Lower leg skin (tissue), 4 donors: ENCODE measurements at regions not wholly inside any gene's neighbourhood (a gene's known extent, or its start where the extent isn't known, plus 50 kb on each side); places are given as distances from the start of the nearest gene placed in this dataset.

Source experiments
- DNase-seq, 2 donors: peaks; one replicate each; pipeline ENCODE4 v3.0.0-alpha.2; 2019; ENCODE audit warnings: low spot score in 2 of 2
- H3K4me3 ChIP-seq: fragments of 200-600 bp; sonication (generic); 2 replicates; pipeline ENCODE4 v1.5.1; 2017; ENCODE audit warnings: mild to moderate bottlenecking, low read depth; ENCODE audit not compliant: poor library complexity, severe bottlenecking
- CTCF ChIP-seq, 3 donors: fragments of 450-650 bp; IDR thresholded peaks; one replicate each; pipeline ENCODE4 v1.5.1; 2016; ENCODE audit warnings: antibody characterized with exemption in 3 of 3, mild to moderate bottlenecking in 3 of 3, moderate library complexity in 2 of 3
- POLR2A ChIP-seq, 2 donors: fragments of 450-650 bp; IDR thresholded peaks; one replicate each; pipeline ENCODE4 v1.6.1; 2016 to 2017; ENCODE audit warnings: antibody characterized with exemption in 2 of 2, mild to moderate bottlenecking in 1 of 2, moderate library complexity in 1 of 2
- WGBS, 2 donors: methylation state at CpG; one replicate each; pipeline ENCODE4 v1.1.5; 2018; 5-methylcytosine and 5-hydroxymethylcytosine counted together
- intact Hi-C: fragments of 100-400 bp; cut with DNase I; formaldehyde crosslinking; loops from one replicate; pipeline ENCODE4 v1.15.0; 2023; ENCODE audit warnings: low total_unique reads

- no peak overlapping the region for H3K4me3 ChIP-seq
- TF ChIP-seq CTCF (IDR thresholded peaks at IDR 0.05) (no peak), POLR2A (IDR thresholded peaks at IDR 0.05) (no peak)
- 18 to 40% methylated on average over 3 of the region's 3 CpGs for WGBS, 2 donors
- intact Hi-C loops, result no loop called here
- DNase-seq, result no peak
Observed at GRCh38 chr2:6683516-6683915, 182.2 kb downstream of the CMPK2 start.

GRCh38 chr2:6685447-6685846, 180.3 kb downstream of the CMPK2 start:
- WGBS, 2 donors, result 89 to 100% methylated on average over 1 of the region's 1 CpG
- intact Hi-C loops, result no loop called here
- TF ChIP-seq POLR2A (IDR thresholded peaks at IDR 0.05) (no peak), CTCF (IDR thresholded peaks at IDR 0.05) (no peak)
- no peak for DNase-seq
- H3K4me3 ChIP-seq, result no peak overlapping the region

GRCh38 chr2:6692056-6692455, 173.7 kb downstream of the CMPK2 start:
- intact Hi-C loops, result no loop called here
- TF ChIP-seq POLR2A (IDR thresholded peaks at IDR 0.05) (no peak), CTCF (IDR thresholded peaks at IDR 0.05) (no peak)
- DNase-seq, result no peak
- 37 to 38% methylated on average over 5 of the region's 5 CpGs for WGBS, 2 donors
- H3K4me3 ChIP-seq, result no peak overlapping the region

- TF ChIP-seq POLR2A (IDR thresholded peaks at IDR 0.05), result no peak
- no peak for TF ChIP-seq CTCF (IDR thresholded peaks at IDR 0.05)
- no peak for DNase-seq
- intact Hi-C loops, result no loop called here
- no peak overlapping the region for H3K4me3 ChIP-seq
- WGBS, 2 donors, result 57 to 84% methylated on average over 1 of the region's 1 CpG
Observed at GRCh38 chr2:6692819-6693218, 172.9 kb downstream of the CMPK2 start.

GRCh38 chr2:6694555-6694954, 171.2 kb downstream of the CMPK2 start:
- no peak for TF ChIP-seq CTCF (IDR thresholded peaks at IDR 0.05)
- TF ChIP-seq POLR2A (IDR thresholded peaks at IDR 0.05), result no peak
- intact Hi-C loops, result no loop called here
- H3K4me3 ChIP-seq, result no peak overlapping the region
- no peak for DNase-seq
- 46 to 51% methylated on average over 6 of the region's 6 CpGs for WGBS, 2 donors

GRCh38 chr2:6700335-6700734, 165.4 kb downstream of the CMPK2 start:
- no peak overlapping the region for H3K4me3 ChIP-seq
- no peak for DNase-seq
- intact Hi-C loops, result no loop called here
- WGBS, 2 donors, result 85 to 86% methylated on average over 6 of the region's 6 CpGs
- no peak for TF ChIP-seq CTCF (IDR thresholded peaks at IDR 0.05)
- TF ChIP-seq POLR2A (IDR thresholded peaks at IDR 0.05), result no peak
